Stomach smooth muscle (tissue), 2 donors: ENCODE measurements at regions not wholly inside any gene's neighbourhood (a gene's known extent, or its start where the extent isn't known, plus 50 kb on each side); places are given as distances from the start of the nearest gene placed in this dataset.

ENCODE experiments used
- H3K27ac ChIP-seq: one replicate; pipeline ENCODE4 v1.7.0; 2013; ENCODE audit warnings: mild to moderate bottlenecking, low read length, inconsistent platforms
- H3K27me3 ChIP-seq, 2 donors: one replicate each; pipeline ENCODE4 v1.7.0; 2013; ENCODE audit warnings: low read length in 2 of 2; ENCODE audit not compliant: insufficient read depth in 2 of 2, control insufficient read depth in 1 of 2
- H3K36me3 ChIP-seq, 2 donors: one replicate each; pipeline ENCODE4 v1.7.0; 2013; ENCODE audit warnings: low read length in 2 of 2; ENCODE audit not compliant: control insufficient read depth in 2 of 2, insufficient read depth in 2 of 2
- H3K4me1 ChIP-seq: one replicate; pipeline ENCODE4 v1.7.0; 2013; ENCODE audit warnings: low read length; ENCODE audit not compliant: control insufficient read depth, insufficient read depth
- H3K4me3 ChIP-seq, 2 donors: one replicate each; pipeline ENCODE4 v1.7.0; 2013; ENCODE audit warnings: low read length in 2 of 2
- H3K9ac ChIP-seq, 2 donors: one replicate each; pipeline ENCODE4 v1.7.0; 2013; ENCODE audit warnings: low read length in 2 of 2, mild to moderate bottlenecking in 1 of 2
- H3K9me3 ChIP-seq, 2 donors: one replicate each; pipeline ENCODE4 v1.7.0; 2013; ENCODE audit warnings: low read length in 2 of 2; ENCODE audit not compliant: control insufficient read depth in 2 of 2
- donor health status: healthy.
- donor health status: Pancreatic carcinoma.

GRCh38 chr16:22625967-22626366, 115.3 kb downstream of the NPIPB5 start:
- no peaks in the 10 kb centered on the region for H3K4me1 ChIP-seq
- peaks cover 3 to 4% of the 10 kb centered on the region in 2 donors for H3K27me3 ChIP-seq
- no peaks in the 10 kb centered on the region for H3K9me3 ChIP-seq
- H3K9ac ChIP-seq, result no peak overlapping the region
- H3K27ac ChIP-seq, result no peak overlapping the region
- no peak overlapping the region for H3K4me3 ChIP-seq
- no peaks in the 10 kb centered on the region for H3K36me3 ChIP-seq

- peaks cover 3 to 4% of the 10 kb centered on the region in 2 donors for H3K27me3 ChIP-seq
- no peaks in the 10 kb centered on the region for H3K9me3 ChIP-seq
- H3K4me1 ChIP-seq, result no peaks in the 10 kb centered on the region
- H3K9ac ChIP-seq, result no peak overlapping the region
- no peak overlapping the region for H3K4me3 ChIP-seq
- no peak overlapping the region for H3K27ac ChIP-seq
- H3K36me3 ChIP-seq, result no peaks in the 10 kb centered on the region
These were observed 116.4 kb downstream of the NPIPB5 start for GRCh38 chr16:22627043-22627442.

- H3K27ac ChIP-seq, result no peak overlapping the region
- peaks cover 3 to 4% of the 10 kb centered on the region in 2 donors for H3K27me3 ChIP-seq
- no peak overlapping the region for H3K4me3 ChIP-seq
- H3K36me3 ChIP-seq, result no peaks in the 10 kb centered on the region
- H3K9me3 ChIP-seq, result no peaks in the 10 kb centered on the region
- H3K9ac ChIP-seq, result no peak overlapping the region
- H3K4me1 ChIP-seq, result no peaks in the 10 kb centered on the region
These were observed 118.3 kb downstream of the NPIPB5 start for GRCh38 chr16:22628994-22629393.

- H3K4me1 ChIP-seq, result no peaks in the 10 kb centered on the region
- peaks cover 0 to 3% of the 10 kb centered on the region in 2 donors for H3K27me3 ChIP-seq
- no peak overlapping the region for H3K4me3 ChIP-seq
- no peaks in the 10 kb centered on the region for H3K36me3 ChIP-seq
- no peak overlapping the region for H3K9ac ChIP-seq
- no peaks in the 10 kb centered on the region for H3K9me3 ChIP-seq
- no peak overlapping the region for H3K27ac ChIP-seq
These were observed 119.6 kb downstream of the NPIPB5 start for GRCh38 chr16:22630242-22630641.

- Histone ChIP-seq H3K9me3 (no peaks in the 10 kb centered on the region), H3K27ac (no peak overlapping the region), H3K36me3 (no peaks in the 10 kb centered on the region), H3K4me1 (no peaks in the 10 kb centered on the region), H3K27me3 (peaks cover 0 to 3% of the 10 kb centered on the region in 2 donors), H3K9ac (no peak overlapping the region), H3K4me3 (no peak overlapping the region)
These were observed 120.6 kb downstream of the NPIPB5 start for GRCh38 chr16:22631264-22631663.

GRCh38 chr16:22632606-22633005, 121.9 kb downstream of the NPIPB5 start:
- Histone ChIP-seq H3K27me3 (no peaks in the 10 kb centered on the region), H3K27ac (no peak overlapping the region)

GRCh38 chr16:22633280-22633679, 122.6 kb downstream of the NPIPB5 start:
- H3K36me3 ChIP-seq, result no peaks in the 10 kb centered on the region

More at GRCh38 chr16:22632606-22633005, 121.9 kb downstream of the NPIPB5 start:
- peaks cover 5 to 8% of the 10 kb centered on the region in 2 donors for H3K9me3 ChIP-seq
- no peak overlapping the region for H3K9ac ChIP-seq
- no peak overlapping the region for H3K4me3 ChIP-seq
- H3K36me3 ChIP-seq, result no peaks in the 10 kb centered on the region
- H3K4me1 ChIP-seq, result no peaks in the 10 kb centered on the region

GRCh38 chr16:22633799-22634198, 123.1 kb downstream of the NPIPB5 start:
- H3K9me3 ChIP-seq, result peaks cover 6 to 9% of the 10 kb centered on the region in 2 donors
- no peak overlapping the region for H3K9ac ChIP-seq
- H3K27ac ChIP-seq, result no peak overlapping the region
- H3K4me1 ChIP-seq, result no peaks in the 10 kb centered on the region
- H3K36me3 ChIP-seq, result no peaks in the 10 kb centered on the region
- H3K27me3 ChIP-seq, result no peaks in the 10 kb centered on the region
- no peak overlapping the region for H3K4me3 ChIP-seq

More at GRCh38 chr16:22633280-22633679, 122.6 kb downstream of the NPIPB5 start:
- no peak overlapping the region for H3K4me3 ChIP-seq
- H3K27me3 ChIP-seq, result no peaks in the 10 kb centered on the region
- peaks cover 6 to 9% of the 10 kb centered on the region in 2 donors for H3K9me3 ChIP-seq
- no peak overlapping the region for H3K9ac ChIP-seq
- H3K4me1 ChIP-seq, result no peaks in the 10 kb centered on the region
- H3K27ac ChIP-seq, result no peak overlapping the region

GRCh38 chr16:22634954-22635353, 124.3 kb downstream of the NPIPB5 start:
- H3K36me3 ChIP-seq, result no peaks in the 10 kb centered on the region
- H3K9me3 ChIP-seq, result peaks cover 6 to 9% of the 10 kb centered on the region in 2 donors
- H3K9ac ChIP-seq, result no peak overlapping the region
- no peaks in the 10 kb centered on the region for H3K27me3 ChIP-seq
- no peak overlapping the region for H3K4me3 ChIP-seq
- H3K4me1 ChIP-seq, result no peaks in the 10 kb centered on the region
- no peak overlapping the region for H3K27ac ChIP-seq

- no peak overlapping the region for H3K27ac ChIP-seq
- H3K36me3 ChIP-seq, result no peaks in the 10 kb centered on the region
- H3K9me3 ChIP-seq, result peaks cover 6 to 9% of the 10 kb centered on the region in 2 donors
- H3K27me3 ChIP-seq, result no peaks in the 10 kb centered on the region
- H3K9ac ChIP-seq, result no peak overlapping the region
- H3K4me1 ChIP-seq, result no peaks in the 10 kb centered on the region
- H3K4me3 ChIP-seq, result no peak overlapping the region
These were observed 124.7 kb downstream of the NPIPB5 start for GRCh38 chr16:22635357-22635761.

GRCh38 chr16:22635801-22636200, 125.1 kb downstream of the NPIPB5 start:
- Histone ChIP-seq H3K9me3 (peaks cover 6 to 9% of the 10 kb centered on the region in 2 donors), H3K9ac (no peak overlapping the region), H3K36me3 (no peaks in the 10 kb centered on the region), H3K27me3 (no peaks in the 10 kb centered on the region), H3K27ac (no peak overlapping the region), H3K4me3 (no peak overlapping the region), H3K4me1 (no peaks in the 10 kb centered on the region)
